GM12864 (cell line): ENCODE measurements at regions not wholly inside any gene's neighbourhood (a gene's known extent, or its start where the extent isn't known, plus 50 kb on each side); places are given as distances from the start of the nearest gene placed in this dataset.

Source experiments
- DNase-seq: peaks from one replicate; pipeline ENCODE4 v3.0.0-alpha.2; 2011; ENCODE audit warnings: low read depth
- H3K4me3 ChIP-seq: 2 replicates; pipeline ENCODE4 v1.5.1; 2011; ENCODE audit warnings: mild to moderate bottlenecking, low read depth, low read length, control low read depth
- TF ChIP-seq, protein P1 (sequence below): IDR thresholded peaks from 2 replicates; pipeline ENCODE4 v1.5.1; 2011; ENCODE audit warnings: low read depth, mild to moderate bottlenecking, moderate library complexity, low read length, control low read depth, inconsistent platforms; ENCODE audit errors: missing control alignments

- DNase-seq, result no peak
- TF ChIP-seq, protein P1, sequence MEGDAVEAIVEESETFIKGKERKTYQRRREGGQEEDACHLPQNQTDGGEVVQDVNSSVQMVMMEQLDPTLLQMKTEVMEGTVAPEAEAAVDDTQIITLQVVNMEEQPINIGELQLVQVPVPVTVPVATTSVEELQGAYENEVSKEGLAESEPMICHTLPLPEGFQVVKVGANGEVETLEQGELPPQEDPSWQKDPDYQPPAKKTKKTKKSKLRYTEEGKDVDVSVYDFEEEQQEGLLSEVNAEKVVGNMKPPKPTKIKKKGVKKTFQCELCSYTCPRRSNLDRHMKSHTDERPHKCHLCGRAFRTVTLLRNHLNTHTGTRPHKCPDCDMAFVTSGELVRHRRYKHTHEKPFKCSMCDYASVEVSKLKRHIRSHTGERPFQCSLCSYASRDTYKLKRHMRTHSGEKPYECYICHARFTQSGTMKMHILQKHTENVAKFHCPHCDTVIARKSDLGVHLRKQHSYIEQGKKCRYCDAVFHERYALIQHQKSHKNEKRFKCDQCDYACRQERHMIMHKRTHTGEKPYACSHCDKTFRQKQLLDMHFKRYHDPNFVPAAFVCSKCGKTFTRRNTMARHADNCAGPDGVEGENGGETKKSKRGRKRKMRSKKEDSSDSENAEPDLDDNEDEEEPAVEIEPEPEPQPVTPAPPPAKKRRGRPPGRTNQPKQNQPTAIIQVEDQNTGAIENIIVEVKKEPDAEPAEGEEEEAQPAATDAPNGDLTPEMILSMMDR, result no peak
- H3K4me3 ChIP-seq, result no peak overlapping the region
Measured at GRCh38 chr11:116579857-116580727, 192.7 kb downstream of the BUD13 start.

DNA sequence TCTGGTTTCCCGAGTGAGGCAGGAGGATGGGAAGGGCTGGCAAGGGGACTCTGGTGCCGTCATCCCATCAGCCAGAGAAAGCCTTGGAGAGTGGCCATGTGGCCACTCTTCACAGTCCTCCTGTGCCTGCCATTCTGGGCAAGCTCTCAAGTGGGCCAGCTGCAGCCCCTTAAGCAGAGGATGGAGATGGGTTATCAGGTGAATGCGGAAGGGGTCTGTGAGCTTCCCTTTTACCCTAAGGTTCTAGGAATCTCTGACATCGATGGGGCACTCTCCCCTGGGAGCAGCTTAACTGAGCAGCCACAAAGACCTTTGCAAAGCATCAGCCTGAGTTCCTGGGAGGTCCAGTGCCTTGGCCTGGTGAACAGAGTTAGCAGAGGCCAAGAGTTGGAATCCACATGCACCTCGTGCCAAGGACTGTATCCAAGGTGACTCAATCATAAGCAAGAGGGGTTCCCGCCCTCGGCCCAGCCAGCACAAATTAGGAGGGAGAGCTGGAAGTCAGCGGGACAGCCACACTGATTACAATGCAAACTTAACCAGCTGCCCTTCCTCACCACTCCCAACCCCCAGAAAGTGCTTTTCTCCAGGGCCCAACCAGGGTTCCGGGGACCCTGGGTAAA lies 193.6 kb downstream of the BUD13 start:
- no peak for DNase-seq
- TF ChIP-seq, protein P1, result no peak
- no peak overlapping the region for H3K4me3 ChIP-seq

DNA sequence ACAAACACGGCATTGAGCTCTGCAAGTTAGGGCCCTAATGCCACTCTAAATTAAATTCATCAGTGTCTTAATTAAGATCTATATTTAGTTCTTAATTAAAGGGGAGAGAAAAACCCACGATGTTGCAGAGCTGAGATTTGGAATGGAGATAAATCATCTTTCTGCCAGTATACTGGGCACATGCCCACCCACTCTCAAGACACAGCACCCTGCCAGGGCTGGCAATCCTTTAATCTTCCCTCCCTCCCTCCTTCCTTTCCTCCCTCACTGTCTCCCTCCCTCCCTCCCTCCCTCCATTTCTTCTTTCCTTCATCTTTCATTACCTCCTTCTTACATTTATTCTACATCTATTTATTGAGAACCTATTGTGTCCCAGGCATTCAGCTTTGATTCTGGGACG lies 194.8 kb downstream of the BUD13 start:
- no peak for DNase-seq
- TF ChIP-seq, protein P1, result no peak
- no peak overlapping the region for H3K4me3 ChIP-seq

DNA sequence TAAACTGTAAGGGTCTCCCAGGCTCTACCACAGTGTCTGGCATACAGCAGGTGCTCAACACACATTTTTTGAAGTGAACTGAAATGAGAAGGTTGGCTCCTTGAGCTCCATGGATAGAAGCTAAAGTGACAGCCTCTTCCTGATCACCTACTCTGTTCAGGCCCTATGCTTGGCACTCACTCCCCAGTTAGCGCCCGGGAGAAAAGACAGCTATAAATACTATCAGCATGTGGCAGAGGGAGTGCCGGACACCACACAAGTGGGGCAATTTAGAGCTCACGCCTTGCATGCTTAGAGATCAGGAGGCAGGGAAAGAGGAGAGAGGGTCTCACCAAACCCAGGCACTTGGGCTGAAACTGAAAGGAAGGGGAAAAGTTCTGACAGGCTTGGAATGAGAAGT lies 195.5 kb downstream of the BUD13 start:
- DNase-seq, result no peak
- TF ChIP-seq, protein P1, result no peak
- H3K4me3 ChIP-seq, result no peak overlapping the region

DNA sequence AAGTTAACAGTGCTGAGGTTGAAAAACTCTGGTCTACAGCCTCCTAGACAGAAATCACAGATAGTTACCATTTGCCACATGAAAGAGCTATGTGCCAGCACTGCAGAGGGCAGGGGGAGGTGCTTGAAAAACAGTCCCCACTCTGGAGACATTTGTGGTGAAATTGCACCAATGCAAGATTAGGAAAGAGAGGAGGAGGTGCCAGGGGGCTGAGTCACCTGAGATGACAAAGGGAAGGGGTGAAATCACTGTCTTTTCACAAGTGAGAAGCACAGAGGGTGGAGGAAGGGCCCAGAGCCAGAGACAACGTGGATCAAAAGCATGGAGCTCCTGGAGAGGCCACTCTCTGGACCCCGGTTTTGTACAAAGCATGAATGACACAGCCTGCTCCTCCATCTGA lies 196.3 kb downstream of the BUD13 start:
- no peak overlapping the region for H3K4me3 ChIP-seq
- DNase-seq, result no peak
- TF ChIP-seq, protein P1, result no peak

DNA sequence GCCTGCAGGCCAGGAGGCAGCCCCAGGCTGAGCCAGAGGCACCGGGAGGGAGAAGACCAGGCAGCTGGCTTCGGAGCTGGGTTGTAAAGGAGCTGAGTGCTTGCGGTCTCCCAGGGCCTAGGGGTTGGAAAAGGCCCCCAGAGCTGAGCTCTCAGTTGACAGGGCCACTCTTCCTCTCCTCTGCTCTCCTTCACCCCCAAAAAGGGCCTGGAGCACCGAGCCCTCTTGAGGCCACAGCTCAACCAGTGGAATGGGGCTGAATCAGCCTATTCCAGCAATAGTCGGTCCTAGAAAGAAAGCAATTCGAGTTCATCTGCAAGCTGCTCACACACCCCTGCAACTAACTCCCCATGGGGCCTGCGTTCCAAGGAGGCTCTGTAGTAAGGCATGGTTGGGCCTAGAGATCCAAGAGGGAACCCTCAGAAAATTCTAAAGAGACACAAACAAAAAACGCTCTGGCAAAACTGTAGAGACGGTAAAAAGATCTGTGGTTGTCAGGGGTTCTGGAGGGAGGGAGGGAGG lies 205.0 kb downstream of the BUD13 start:
- TF ChIP-seq, protein P1, result no peak

More for the DNA sequence above, 205.0 kb downstream of the BUD13 start:
- DNase-seq, result no peak
- H3K4me3 ChIP-seq, result no peak overlapping the region
